Mesothelial cell of epicardium (in vitro differentiated cells): ENCODE measurements at regions not wholly inside any gene's neighbourhood (a gene's known extent, or its start where the extent isn't known, plus 50 kb on each side); places are given as distances from the start of the nearest gene placed in this dataset.

Experiments
- DNase-seq, 2 experiments: peaks; one replicate each; pipeline ENCODE4 v3.0.0; 2021; ENCODE audit warnings: low spot score in 2 of 2; ENCODE audit not compliant: unreplicated experiment in 2 of 2
- H3K27ac Mint-ChIP-seq: 2 replicates; pipeline ENCODE4 v1.8.0; 2021; ENCODE audit warnings: mixed read lengths
- H3K27me3 Mint-ChIP-seq: 2 replicates; pipeline ENCODE4 v1.8.0; 2021; ENCODE audit warnings: low read depth, mixed read lengths
- H3K36me3 Mint-ChIP-seq: 2 replicates; pipeline ENCODE4 v1.8.0; 2021; ENCODE audit warnings: mixed read lengths
- H3K4me1 Mint-ChIP-seq: 2 replicates; pipeline ENCODE4 v1.8.0; 2021; ENCODE audit warnings: mixed read lengths
- H3K4me3 Mint-ChIP-seq: 2 replicates; pipeline ENCODE4 v1.8.0; 2021; ENCODE audit warnings: mild to moderate bottlenecking, moderate library complexity, mixed read lengths
- H3K9me3 Mint-ChIP-seq: 2 replicates; pipeline ENCODE4 v1.8.0; 2021; ENCODE audit warnings: mixed read lengths
- TF ChIP-seq, protein P1 (sequence below): fragments of 200-600 bp; sonication (generic); IDR thresholded peaks from one replicate; pipeline ENCODE4 v1.5.0; 2021; ENCODE audit warnings: antibody characterized with exemption; ENCODE audit not compliant: unreplicated experiment

- no peaks in the 10 kb centered on the region for H3K4me1 Mint-ChIP-seq
- H3K36me3 Mint-ChIP-seq: no peaks in the 10 kb centered on the region
- H3K9me3 Mint-ChIP-seq: peaks cover 16% of the 10 kb centered on the region
- no peak overlapping the region for H3K4me3 Mint-ChIP-seq
- TF ChIP-seq, protein P1, sequence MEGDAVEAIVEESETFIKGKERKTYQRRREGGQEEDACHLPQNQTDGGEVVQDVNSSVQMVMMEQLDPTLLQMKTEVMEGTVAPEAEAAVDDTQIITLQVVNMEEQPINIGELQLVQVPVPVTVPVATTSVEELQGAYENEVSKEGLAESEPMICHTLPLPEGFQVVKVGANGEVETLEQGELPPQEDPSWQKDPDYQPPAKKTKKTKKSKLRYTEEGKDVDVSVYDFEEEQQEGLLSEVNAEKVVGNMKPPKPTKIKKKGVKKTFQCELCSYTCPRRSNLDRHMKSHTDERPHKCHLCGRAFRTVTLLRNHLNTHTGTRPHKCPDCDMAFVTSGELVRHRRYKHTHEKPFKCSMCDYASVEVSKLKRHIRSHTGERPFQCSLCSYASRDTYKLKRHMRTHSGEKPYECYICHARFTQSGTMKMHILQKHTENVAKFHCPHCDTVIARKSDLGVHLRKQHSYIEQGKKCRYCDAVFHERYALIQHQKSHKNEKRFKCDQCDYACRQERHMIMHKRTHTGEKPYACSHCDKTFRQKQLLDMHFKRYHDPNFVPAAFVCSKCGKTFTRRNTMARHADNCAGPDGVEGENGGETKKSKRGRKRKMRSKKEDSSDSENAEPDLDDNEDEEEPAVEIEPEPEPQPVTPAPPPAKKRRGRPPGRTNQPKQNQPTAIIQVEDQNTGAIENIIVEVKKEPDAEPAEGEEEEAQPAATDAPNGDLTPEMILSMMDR: no peak
- no peak for DNase-seq
- no peaks in the 10 kb centered on the region for H3K27me3 Mint-ChIP-seq
- H3K27ac Mint-ChIP-seq: no peak overlapping the region
These were observed 2390.9 kb upstream of the RAG2 start for GRCh38 chr11:38988908-38989307.

DNA sequence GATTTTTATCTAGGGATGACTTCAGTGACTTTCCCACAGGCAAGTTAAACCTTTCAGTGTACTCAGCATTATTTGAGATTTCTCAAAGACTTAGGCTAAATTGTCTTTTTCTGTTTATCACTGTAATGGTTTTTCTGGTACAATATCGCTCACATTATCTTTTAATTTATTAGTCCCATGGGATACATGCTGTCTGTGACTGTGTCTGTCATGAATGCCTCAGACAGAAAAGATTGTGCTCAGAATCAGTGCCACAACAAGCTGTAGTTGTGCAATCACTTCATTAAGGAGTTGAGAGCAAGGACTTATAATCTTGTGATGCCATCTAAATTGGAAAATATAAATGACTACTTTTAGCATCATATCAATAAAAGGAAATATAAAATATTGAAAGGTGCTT, 2374.2 kb upstream of the RAG2 start:
- H3K4me3 Mint-ChIP-seq: no peak overlapping the region
- TF ChIP-seq, protein P1: no peak
- DNase-seq: no peak
- H3K4me1 Mint-ChIP-seq: peaks cover 7% of the 10 kb centered on the region
- H3K36me3 Mint-ChIP-seq: no peaks in the 10 kb centered on the region
- no peaks in the 10 kb centered on the region for H3K27me3 Mint-ChIP-seq
- H3K27ac Mint-ChIP-seq: no peak overlapping the region
- H3K9me3 Mint-ChIP-seq: no peaks in the 10 kb centered on the region

DNA sequence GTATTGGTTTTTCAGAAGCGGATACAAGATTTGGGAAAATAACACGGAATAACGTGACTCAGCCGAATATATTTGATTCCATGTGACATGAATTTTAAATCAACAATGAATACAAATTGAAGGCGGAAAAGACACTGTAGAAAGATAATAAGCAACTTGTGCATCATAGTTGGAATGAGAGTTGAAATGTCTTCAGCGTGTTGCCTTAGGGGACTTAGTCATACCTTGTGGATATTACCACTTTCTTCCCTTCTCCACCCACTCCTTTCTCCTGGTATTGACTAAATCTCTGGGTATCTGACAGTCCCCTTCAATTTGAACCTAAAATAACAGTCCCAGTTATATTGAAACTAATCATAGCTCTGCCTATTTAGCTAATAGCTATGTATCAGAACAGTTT, 2373.1 kb upstream of the RAG2 start:
- H3K36me3 Mint-ChIP-seq: no peaks in the 10 kb centered on the region
- H3K9me3 Mint-ChIP-seq: no peaks in the 10 kb centered on the region
- TF ChIP-seq, protein P1: no peak
- DNase-seq: no peak
- H3K27ac Mint-ChIP-seq: no peak overlapping the region
- H3K4me3 Mint-ChIP-seq: no peak overlapping the region
- H3K4me1 Mint-ChIP-seq: peaks cover 7% of the 10 kb centered on the region
- H3K27me3 Mint-ChIP-seq: no peaks in the 10 kb centered on the region

DNA sequence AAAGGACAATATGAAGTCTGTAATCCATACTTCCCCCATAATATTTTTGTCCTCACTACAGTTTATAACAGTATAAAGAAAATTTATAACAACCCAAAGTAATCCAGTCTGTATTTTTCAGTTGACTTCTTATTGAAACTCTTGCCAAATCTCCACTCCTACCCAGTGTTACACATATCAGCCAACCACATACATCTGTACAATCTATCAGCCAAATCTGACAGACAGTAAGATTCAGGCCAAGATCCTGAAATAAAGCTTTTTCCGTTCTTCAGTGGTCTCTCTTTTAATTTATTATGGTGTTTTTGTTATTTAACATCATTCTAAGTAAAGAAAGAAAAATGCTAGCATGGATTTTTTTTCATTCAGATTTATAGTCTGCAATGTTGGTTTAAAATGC, 2370.9 kb upstream of the RAG2 start:
- Mint-ChIP-seq H3K4me1 (peaks cover 7% of the 10 kb centered on the region), H3K4me3 (no peak overlapping the region), H3K36me3 (no peaks in the 10 kb centered on the region), H3K27ac (no peak overlapping the region), H3K9me3 (no peaks in the 10 kb centered on the region), H3K27me3 (no peaks in the 10 kb centered on the region)
- DNase-seq: no peak
- TF ChIP-seq, protein P1: no peak

- no peaks in the 10 kb centered on the region for H3K36me3 Mint-ChIP-seq
- TF ChIP-seq, protein P1: no peak
- H3K4me1 Mint-ChIP-seq: peaks cover 13% of the 10 kb centered on the region
- H3K27ac Mint-ChIP-seq: no peak overlapping the region
- no peak for DNase-seq
- peaks cover under 1% of the 10 kb centered on the region for H3K9me3 Mint-ChIP-seq
- H3K27me3 Mint-ChIP-seq: no peaks in the 10 kb centered on the region
- no peak overlapping the region for H3K4me3 Mint-ChIP-seq
These were observed 2354.7 kb upstream of the RAG2 start for GRCh38 chr11:38952698-38953097.

DNA sequence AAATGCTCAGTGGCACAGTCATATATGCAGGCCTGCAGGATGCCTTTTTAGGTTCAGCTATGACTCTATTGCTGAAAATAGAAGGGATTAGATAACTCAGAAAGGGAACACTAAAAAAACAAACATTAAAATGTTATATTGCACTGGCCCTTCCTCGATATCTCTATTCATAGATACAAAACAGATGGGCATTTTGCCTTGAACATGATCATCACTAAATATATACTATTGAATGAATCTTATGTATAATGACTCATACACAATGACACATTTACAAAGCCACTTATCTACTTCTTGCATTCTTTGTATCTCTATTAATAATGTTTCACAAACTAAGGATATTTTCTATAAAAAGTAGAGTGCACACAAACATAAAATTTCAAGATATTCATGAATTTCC, 2352.8 kb upstream of the RAG2 start:
- peaks cover 13% of the 10 kb centered on the region for H3K4me1 Mint-ChIP-seq
- no peak for DNase-seq
- peaks cover 19% of the 10 kb centered on the region for H3K9me3 Mint-ChIP-seq
- H3K4me3 Mint-ChIP-seq: no peak overlapping the region
- TF ChIP-seq, protein P1: no peak
- H3K27me3 Mint-ChIP-seq: no peaks in the 10 kb centered on the region
- peak overlapping the region; percentile 1 for H3K27ac Mint-ChIP-seq
- H3K36me3 Mint-ChIP-seq: no peaks in the 10 kb centered on the region
